ENCODE measurements at regions not wholly inside any gene's neighbourhood (a gene's known extent, or its start where the extent isn't known, plus 50 kb on each side); places are given as distances from the start of the nearest gene placed in this dataset.

DNA sequence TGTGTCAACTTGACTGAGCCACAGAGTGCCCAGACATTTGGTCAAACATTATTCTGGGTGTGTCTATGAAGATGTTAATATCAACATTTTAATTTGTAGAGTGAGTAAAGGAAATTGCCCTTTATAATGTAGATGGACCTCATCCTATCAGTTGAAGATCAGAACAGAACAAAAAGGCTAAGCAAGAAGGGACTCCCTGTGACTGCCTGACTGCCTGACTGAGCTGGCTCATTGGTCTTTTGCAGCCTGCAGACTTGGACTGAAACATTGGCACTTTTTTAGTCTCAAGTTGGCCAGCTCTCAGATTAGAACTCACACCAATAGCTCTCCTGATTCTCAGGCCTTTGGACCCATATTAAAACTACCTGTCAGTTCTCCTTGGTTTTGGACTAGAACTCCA is 600.4 kb upstream of the SLITRK6 start:
- Histone ChIP-seq H3K9me3 (ENCODE audit: control insufficient read depth, low read depth, low read length) (no peaks in the 10 kb centered on the region), H4K8ac (replicated peaks; ENCODE audit: insufficient read length, low read depth, low read length) (no peak overlapping the region), H4K20me1 (ENCODE audit: control insufficient read depth, insufficient read depth, insufficient read length) (no peaks in the 10 kb centered on the region), H2BK15ac (ENCODE audit: low read depth, low read length) (no peak overlapping the region), H2BK12ac (ENCODE audit: insufficient read length, low read depth, low read length) (no peak overlapping the region), H3K14ac (ENCODE audit: insufficient read depth, low read length) (no peak overlapping the region), H3K9ac (ENCODE audit: extremely low read depth, insufficient read length, low read length) (no peak overlapping the region), H3K18ac (ENCODE audit: insufficient read length, low read depth, low read length) (no peak overlapping the region), H2AFZ (ENCODE audit: low read length) (no peak overlapping the region), H3K56ac (ENCODE audit: insufficient read length, low read depth, low read length) (no peak overlapping the region), H3K4ac (ENCODE audit: low read depth, low read length) (no peak overlapping the region), H2BK5ac (ENCODE audit: insufficient read length, low read length) (no peak overlapping the region), H3K79me1 (ENCODE audit: insufficient read depth, low read depth, low read length, poor library complexity, severe bottlenecking) (no peaks in the 10 kb centered on the region), H3K23me2 (ENCODE audit: insufficient read length, low read depth, low read length, poor library complexity, severe bottlenecking) (no peaks in the 10 kb centered on the region), H3T11ph (ENCODE audit: low read length) (no peak overlapping the region), H3K27me3 (ENCODE audit: insufficient read depth, low read length) (no peaks in the 10 kb centered on the region), H2BK20ac (ENCODE audit: low read depth, low read length, poor library complexity, severe bottlenecking) (no peak overlapping the region), H3K4me1 (ENCODE audit: insufficient read depth, low read length) (no peaks in the 10 kb centered on the region; the same call in 1 of the 2 replicates), H3K79me2 (ENCODE audit: insufficient read depth, low read length) (no peaks in the 10 kb centered on the region), H3K23ac (ENCODE audit: insufficient read length, low read depth, low read length) (no peak overlapping the region), H2AK5ac (ENCODE audit: insufficient read length, low read length) (no peak overlapping the region), H3K4me2 (ENCODE audit: insufficient read depth, insufficient read length, low read length) (no peak overlapping the region), H4K91ac (ENCODE audit: insufficient read length, low read depth, low read length) (no peak overlapping the region), H4K5ac (ENCODE audit: insufficient read length, low read depth, low read length) (no peak overlapping the region), H2BK120ac (ENCODE audit: low read depth, low read length, poor library complexity, severe bottlenecking) (no peak overlapping the region), H3K27ac (ENCODE audit: insufficient read length, low read depth, low read length) (no peak overlapping the region)
- Mint-ChIP-seq H3K9me3 (no peaks in the 10 kb centered on the region), H3K36me3 (ENCODE audit: insufficient read depth in 1 of 3, low read depth in 3 of 3) (no peaks in the 10 kb centered on the region), H3K27me3 (ENCODE audit: low read depth) (no peaks in the 10 kb centered on the region), H3K4me3 (no peak overlapping the region), H3K4me1 (peaks cover 0 to 8% of the 10 kb centered on the region in 2 experiments; a peak in 2 of 4 replicates), H3K27ac (no peak overlapping the region)
- DNase-seq, result no peak
- TF ChIP-seq CTCF (conservative IDR thresholded peaks at IDR 0.05), result no peak

Measured in H9 (cell line).